Smooth muscle cell (in vitro differentiated cells): ENCODE measurements at regions not wholly inside any gene's neighbourhood (a gene's known extent, or its start where the extent isn't known, plus 50 kb on each side); places are given as distances from the start of the nearest gene placed in this dataset.

Experiments used
- DNase-seq: peaks from one replicate; lab custom pipeline; 2025; ENCODE audit not compliant: unreplicated experiment; lab: John Stamatoyannopoulos, UW
- H2AFZ ChIP-seq: fragments of 200-600 bp; sonication (generic); 2 replicates; pipeline ENCODE4 v1.6.0; 2016; ENCODE audit warnings: antibody characterized with exemption, low read depth, mild to moderate bottlenecking
- H3F3A ChIP-seq: fragments of 200-600 bp; sonication (generic); 2 replicates; pipeline ENCODE4 v1.6.0; 2017; ENCODE audit warnings: antibody characterized with exemption, low read depth
- H3K27ac ChIP-seq: fragments of 200-600 bp; sonication (generic); 2 replicates; pipeline ENCODE4 v1.5.1; 2016; ENCODE audit warnings: low read depth, mild to moderate bottlenecking
- H3K27me3 ChIP-seq: fragments of 200-600 bp; sonication (generic); 2 replicates; pipeline ENCODE4 v1.6.1; 2016; ENCODE audit warnings: low read depth, mild to moderate bottlenecking
- H3K36me3 ChIP-seq: fragments of 200-600 bp; sonication (generic); 2 replicates; pipeline ENCODE4 v1.5.1; 2016; ENCODE audit warnings: low read depth
- H3K4me1 ChIP-seq: fragments of 200-600 bp; sonication (generic); 2 replicates; pipeline ENCODE4 v1.5.1; 2016; ENCODE audit warnings: low read depth
- H3K4me2 ChIP-seq: fragments of 200-600 bp; sonication (generic); 2 replicates; pipeline ENCODE4 v1.6.0; 2016; ENCODE audit warnings: mild to moderate bottlenecking
- H3K4me3 ChIP-seq: fragments of 200-600 bp; sonication (generic); 2 replicates; pipeline ENCODE4 v1.5.1; 2016; ENCODE audit warnings: mild to moderate bottlenecking
- H3K79me2 ChIP-seq: fragments of 200-600 bp; sonication (generic); 2 replicates; pipeline ENCODE4 v1.6.0; 2016; ENCODE audit warnings: low read depth, mild to moderate bottlenecking
- H3K9ac ChIP-seq: fragments of 200-600 bp; sonication (generic); 2 replicates; pipeline ENCODE4 v1.6.0; 2016; ENCODE audit warnings: low read depth
- H3K9me3 ChIP-seq: fragments of 200-600 bp; sonication (generic); replicated peaks from 2 replicates; pipeline ENCODE4 v1.5.1; 2016; ENCODE audit warnings: low read depth
- H4K20me1 ChIP-seq: fragments of 200-600 bp; sonication (generic); 2 replicates; pipeline ENCODE4 v1.6.0; 2016; ENCODE audit warnings: low read depth
- CTCF ChIP-seq: fragments of 200-600 bp; sonication (generic); IDR thresholded peaks from 2 replicates; pipeline ENCODE4 v1.5.1; 2017; ENCODE audit warnings: borderline replicate concordance, mild to moderate bottlenecking, antibody characterized with exemption; ENCODE audit not compliant: insufficient read depth, poor library complexity, severe bottlenecking
- WGBS: methylation state at CpG from one replicate; pipeline ENCODE4 v1.1.7; 2016; ENCODE audit warnings: low lambda C conversion rate; 5-methylcytosine and 5-hydroxymethylcytosine counted together

- Histone ChIP-seq H3K27me3 (peaks cover 7% of the 10 kb centered on the region), H3F3A (no peaks in the 10 kb centered on the region), H3K4me2 (no peak overlapping the region), H3K9ac (no peak overlapping the region), H3K36me3 (no peaks in the 10 kb centered on the region), H2AFZ (no peak overlapping the region), H3K9me3 (no peaks in the 10 kb centered on the region), H3K4me1 (peaks cover 9% of the 10 kb centered on the region), H4K20me1 (no peaks in the 10 kb centered on the region), H3K79me2 (no peaks in the 10 kb centered on the region), H3K27ac (no peak overlapping the region), H3K4me3 (no peak overlapping the region)
- no peak for DNase-seq
- TF ChIP-seq CTCF = no peak
Observed at GRCh38 chr20:24211972-24212371, 223.4 kb upstream of the GGTLC1 start.

- Histone ChIP-seq H3K27me3 (peaks cover 7% of the 10 kb centered on the region), H3K36me3 (no peaks in the 10 kb centered on the region), H3K27ac (no peak overlapping the region), H3K4me1 (peaks cover 9% of the 10 kb centered on the region), H3K9me3 (no peaks in the 10 kb centered on the region), H2AFZ (no peak overlapping the region), H3F3A (no peaks in the 10 kb centered on the region), H3K4me3 (no peak overlapping the region), H3K4me2 (no peak overlapping the region), H4K20me1 (no peaks in the 10 kb centered on the region), H3K9ac (no peak overlapping the region), H3K79me2 (no peaks in the 10 kb centered on the region)
- WGBS = 87% methylated on average over 2 of the region's 2 CpGs
- TF ChIP-seq CTCF = no peak
- DNase-seq = no peak
Observed at GRCh38 chr20:24210356-24210755, 221.8 kb upstream of the GGTLC1 start.

- DNase-seq = no peak
- Histone ChIP-seq H3K9me3 (no peaks in the 10 kb centered on the region), H3K27ac (no peak overlapping the region), H3K4me2 (no peak overlapping the region), H3K27me3 (peaks cover 23% of the 10 kb centered on the region), H2AFZ (no peak overlapping the region), H3K4me3 (no peak overlapping the region), H3K4me1 (peaks cover 9% of the 10 kb centered on the region), H3K36me3 (no peaks in the 10 kb centered on the region), H3F3A (no peaks in the 10 kb centered on the region), H3K79me2 (no peaks in the 10 kb centered on the region), H3K9ac (no peak overlapping the region), H4K20me1 (no peaks in the 10 kb centered on the region)
- 78% methylated on average over 9 of the region's 9 CpGs for WGBS
- TF ChIP-seq CTCF = peak; percentile 11
Observed at GRCh38 chr20:24208652-24209051, 220.1 kb upstream of the GGTLC1 start.

- Histone ChIP-seq H3K4me2 (no peak overlapping the region), H3K27ac (no peak overlapping the region), H4K20me1 (no peaks in the 10 kb centered on the region), H3K4me1 (peaks cover 7% of the 10 kb centered on the region), H3K36me3 (no peaks in the 10 kb centered on the region), H2AFZ (no peak overlapping the region), H3K27me3 (peaks cover 23% of the 10 kb centered on the region), H3K9ac (no peak overlapping the region), H3F3A (no peaks in the 10 kb centered on the region), H3K4me3 (no peak overlapping the region), H3K79me2 (no peaks in the 10 kb centered on the region), H3K9me3 (no peaks in the 10 kb centered on the region)
- DNase-seq = no peak
- WGBS = 86% methylated on average over 16 of the region's 26 CpGs
- no peak for TF ChIP-seq CTCF
Observed at GRCh38 chr20:24207803-24208300, 219.3 kb upstream of the GGTLC1 start.
